Motor neuron (in vitro differentiated cells): ENCODE measurements at regions not wholly inside any gene's neighbourhood (a gene's known extent, or its start where the extent isn't known, plus 50 kb on each side); places are given as distances from the start of the nearest gene placed in this dataset.

Experiments used
- ATAC-seq, 8 experiments: fragments of 200-7000 bp; cut with Tn5 transposase; replicated peaks in 6 of 8; 2 replicates each; pipeline ENCODE4 v1.8.0; 2021; ENCODE audit warnings: mild to moderate bottlenecking in 8 of 8, moderate library complexity in 8 of 8
- H3K27ac ChIP-seq, 2 donors: fragments of 250-450 bp; sonication (Bioruptor Pico); 2 replicates each; pipeline ENCODE4 v1.9.0; 2021; ENCODE audit warnings: antibody characterized with exemption in 2 of 2, mild to moderate bottlenecking in 2 of 2, moderate library complexity in 1 of 2
- H3K4me1 ChIP-seq, 2 donors: fragments of 250-450 bp; sonication (Bioruptor Pico); replicated peaks in 1 of 2; 2 replicates each; pipeline ENCODE4 v1.6.1; 2021; ENCODE audit warnings: antibody characterized with exemption in 2 of 2, mild to moderate bottlenecking in 2 of 2, moderate library complexity in 1 of 2
- H3K4me3 ChIP-seq, 5 donors: fragments of 250-450 bp; sonication (Bioruptor Pico); 2 replicates each; pipeline ENCODE4 v1.9.0; 2021; ENCODE audit warnings: antibody characterized with exemption in 5 of 5, mild to moderate bottlenecking in 5 of 5, moderate library complexity in 4 of 5
- WGBS, 10 experiments: fragments of 450-650 bp; shearing (Covaris generic); methylation state at CpG; one replicate each; pipeline ENCODE4 v1.0.0; 2022; 5-methylcytosine and 5-hydroxymethylcytosine counted together
- in situ Hi-C, 9 experiments: fragments of 400-800 bp; cut with MboI; loops; one replicate each; pipeline ENCODE4 v1.15.0; 2021; ENCODE audit warnings: low sequenced_read_pairs in 9 of 9, low pct_unique_long_range_greater_than_20kb in 2 of 9; ENCODE audit not compliant: unreplicated experiment in 9 of 9

DNA sequence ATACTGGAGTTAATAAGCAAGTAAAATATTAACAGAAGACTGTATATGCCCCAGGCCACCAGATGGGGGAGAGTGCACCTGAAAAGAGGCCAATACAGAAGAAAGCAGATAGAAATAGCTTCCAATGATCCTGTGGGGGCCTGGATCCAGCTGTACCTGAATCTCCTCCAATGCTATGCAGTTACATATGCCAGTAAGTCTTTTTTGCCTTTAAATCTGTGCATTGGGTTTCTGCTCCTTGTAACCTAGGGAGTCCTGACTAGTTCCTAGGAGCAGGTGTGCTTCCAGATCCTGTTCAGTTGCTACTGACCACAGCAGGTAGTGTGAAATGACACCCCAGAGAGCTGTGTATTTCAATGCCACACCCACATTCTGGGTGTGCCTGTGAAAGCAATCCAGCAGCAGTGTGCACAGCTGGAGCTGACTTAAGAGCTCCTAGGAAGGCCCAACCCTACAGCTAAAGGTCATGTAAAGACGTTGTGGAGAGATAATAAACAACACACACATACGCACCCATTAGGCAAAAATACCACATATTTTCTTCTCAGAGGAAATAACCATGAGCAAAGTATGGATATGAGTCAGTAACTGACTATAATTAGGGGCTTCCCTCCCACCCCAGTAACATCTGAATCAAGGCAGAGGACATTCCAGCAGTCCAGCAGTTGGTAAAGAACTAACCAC lies 62.2 kb upstream of the AKAP13 start:
- in situ Hi-C loops = loop anchor here in 3 of 9 experiments (25.0 kb wide), 2 partner anchors 169 to 394 kb away; no protein-coding TSS in a partner anchor
- Histone ChIP-seq H3K4me1 (no peaks in the 10 kb centered on the region), H3K27ac (no peak overlapping the region), H3K4me3 (no peak overlapping the region)
- WGBS, 10 experiments = 0 to 100% (median 0%) methylated on average over 1 to 2 of the region's 2 CpGs; no CpG with 5 or more reads in 3 of the 10 experiments
- peak in 3 of 8 experiments; percentile 76 to 97 (median 92) for ATAC-seq

DNA sequence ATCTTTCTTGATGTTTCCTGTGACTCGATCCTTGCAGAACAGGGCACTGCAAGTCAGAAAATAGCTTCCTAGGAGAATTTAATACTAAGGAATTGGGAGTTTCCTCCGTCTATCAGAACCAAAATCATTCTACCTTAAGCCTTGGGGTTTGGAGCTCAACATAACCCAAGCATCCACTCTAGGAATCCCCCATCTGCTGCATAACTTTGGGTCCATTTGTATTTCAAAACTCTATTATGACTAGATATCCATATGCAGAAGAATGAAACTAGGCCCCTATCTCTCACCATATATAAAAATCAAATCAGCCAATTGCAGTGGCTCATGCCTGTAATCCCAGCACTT lies 61.7 kb upstream of the AKAP13 start:
- 0 to 95% (median 10%) methylated on average over 1 to 2 of the region's 2 CpGs; no CpG with 5 or more reads in 4 of the 10 experiments for WGBS, 10 experiments
- Histone ChIP-seq H3K27ac (no peak overlapping the region), H3K4me3 (no peak overlapping the region), H3K4me1 (no peaks in the 10 kb centered on the region)
- no peak for ATAC-seq
- in situ Hi-C loops = loop anchor here in 3 of 9 experiments (25.0 kb wide), 2 partner anchors 169 to 394 kb away; no protein-coding TSS in a partner anchor

DNA sequence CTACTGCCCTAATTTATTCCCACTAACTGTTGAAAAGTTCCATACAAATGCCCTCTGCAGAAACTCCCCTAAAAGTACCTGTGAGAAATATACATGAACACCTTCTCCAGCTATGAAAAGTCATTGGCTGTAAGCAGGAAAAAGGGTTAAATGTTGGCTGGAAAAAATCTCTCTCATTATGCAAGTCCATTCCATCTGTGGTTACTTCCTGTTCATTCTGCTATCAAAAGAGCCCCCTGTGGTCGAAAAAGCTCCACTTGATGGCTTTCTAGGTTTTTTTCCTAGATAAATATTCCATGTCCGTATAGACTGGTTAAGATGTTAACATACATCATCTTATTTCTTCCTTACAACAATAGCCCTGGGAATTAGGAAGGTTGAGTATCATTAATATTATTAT lies 56.2 kb upstream of the AKAP13 start:
- Histone ChIP-seq H3K4me3 (no peak overlapping the region), H3K27ac (no peak overlapping the region), H3K4me1 (no peaks in the 10 kb centered on the region)
- in situ Hi-C loops = loop anchor here in 3 of 9 experiments (25.0 kb wide), 2 partner anchors 163 to 388 kb away; no protein-coding TSS in a partner anchor
- no peak for ATAC-seq
- WGBS, 10 experiments = 14 to 100% (median 50%) methylated on average over 1 to 2 of the region's 2 CpGs; no CpG with 5 or more reads in 1 of the 10 experiments

DNA sequence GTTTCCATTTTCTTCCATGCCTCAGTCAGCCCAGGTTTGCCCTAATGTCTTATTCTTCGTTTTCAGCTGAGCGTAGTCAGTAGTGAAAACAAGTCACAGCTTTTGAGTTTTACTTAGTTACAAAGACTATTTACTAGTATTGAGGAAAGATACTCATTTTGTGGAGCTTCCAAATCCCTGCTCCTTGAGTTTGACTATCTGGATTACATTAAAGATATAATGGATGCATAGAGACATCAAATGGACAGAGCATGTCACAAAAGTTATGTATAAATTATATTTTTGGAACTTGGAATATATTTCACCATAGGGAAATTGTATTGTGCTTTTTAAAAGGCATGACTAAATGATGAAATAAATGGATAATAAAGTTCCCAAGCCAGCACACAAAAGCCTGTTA lies 54.6 kb upstream of the AKAP13 start:
- Histone ChIP-seq H3K4me1 (peaks cover 5 to 9% of the 10 kb centered on the region in 2 donors), H3K27ac (no peak overlapping the region), H3K4me3 (no peak overlapping the region)
- no peak for ATAC-seq
- WGBS, 10 experiments = 73 to 100% (median 95%) methylated on average over 1 to 2 of the region's 2 CpGs; no CpG with 5 or more reads in 2 of the 10 experiments
- in situ Hi-C loops = no loop called here

DNA sequence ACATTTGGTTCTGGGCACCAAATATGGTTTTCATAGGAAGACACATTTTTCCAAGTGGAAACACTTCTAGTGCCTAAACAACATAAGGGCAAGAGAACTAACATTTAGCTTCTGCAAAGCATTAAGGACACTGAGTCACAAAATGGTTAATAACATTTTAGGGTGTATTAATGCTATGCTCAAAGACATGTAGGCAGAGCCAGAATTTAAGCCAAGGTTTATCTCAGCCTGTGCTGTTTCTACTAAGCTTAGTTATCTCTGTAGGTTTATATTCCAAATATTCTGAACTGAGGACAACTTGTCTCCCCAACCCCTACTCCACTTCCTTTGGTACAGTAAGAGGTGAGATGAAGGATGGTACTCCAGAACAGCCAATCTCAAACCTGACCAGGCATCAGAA lies 54.1 kb upstream of the AKAP13 start:
- no peak for ATAC-seq

DNA sequence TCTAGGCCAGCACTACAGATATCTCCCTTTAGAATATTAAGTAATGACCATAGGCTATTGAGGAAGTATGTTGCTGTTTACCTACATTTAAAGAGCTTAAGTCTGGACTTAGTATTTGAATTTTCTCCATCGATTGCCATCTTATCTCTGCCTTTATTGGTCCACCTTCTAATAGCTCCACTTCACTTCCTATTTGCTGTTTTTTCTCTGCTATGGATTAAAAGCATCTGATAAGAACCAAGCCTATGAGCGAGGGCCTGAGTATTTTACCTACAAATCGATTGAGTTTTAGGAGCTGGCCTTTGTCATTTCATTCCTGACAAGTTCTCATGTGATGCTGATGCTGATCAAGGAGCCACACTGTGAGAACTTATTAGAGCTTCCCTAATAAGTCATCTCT lies 52.6 kb upstream of the AKAP13 start:
- 82 to 100% (median 92%) methylated on average over 1 to 3 of the region's 3 CpGs; no CpG with 5 or more reads in 1 of the 10 experiments for WGBS, 10 experiments
- no peak for ATAC-seq

More for the DNA sequence above, 54.1 kb upstream of the AKAP13 start:
- H3K4me1 ChIP-seq = peaks cover 5 to 10% of the 10 kb centered on the region in 2 donors
- no peak overlapping the region for H3K4me3 ChIP-seq
- in situ Hi-C loops = no loop called here
- H3K27ac ChIP-seq = no peak overlapping the region

DNA sequence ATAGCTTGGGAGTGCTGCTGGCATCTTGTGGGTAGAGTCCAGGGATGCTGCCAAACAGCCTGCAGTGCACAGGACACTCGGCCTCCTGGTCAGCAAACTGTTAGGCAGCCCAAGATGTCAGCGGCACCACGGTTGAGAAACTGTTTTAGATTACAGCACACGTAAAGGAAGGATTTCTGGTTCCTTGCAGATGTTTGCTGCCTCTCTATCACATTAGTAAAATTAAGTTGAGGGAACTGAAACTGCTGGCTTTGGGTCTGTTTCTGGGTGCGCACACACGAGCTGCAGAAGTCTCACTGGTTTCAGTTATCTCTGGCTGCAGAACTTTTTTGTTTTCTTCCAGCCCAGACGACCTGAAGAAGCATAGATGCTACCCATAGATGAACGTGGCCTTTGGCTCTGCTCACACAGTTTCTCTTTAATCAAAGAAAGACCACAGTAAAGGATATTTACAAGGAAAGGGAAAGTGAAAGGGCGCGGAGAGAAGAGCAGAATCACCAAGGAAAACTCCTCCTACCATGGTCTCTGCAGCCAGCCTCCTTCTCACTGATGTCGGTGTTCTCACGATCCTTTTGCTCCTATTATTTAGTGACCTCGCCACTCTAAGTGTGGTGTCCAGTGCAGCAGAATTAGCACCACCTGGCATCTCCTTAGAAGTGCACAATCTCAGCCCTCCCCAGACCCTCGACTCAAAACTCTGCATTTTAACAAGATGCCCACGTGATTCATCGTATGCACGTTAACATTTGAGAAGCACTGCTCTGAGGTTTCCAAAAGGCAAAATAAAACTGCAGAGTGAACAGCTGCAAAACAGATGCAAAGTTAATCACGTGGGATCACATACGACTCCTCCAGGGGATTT lies 50.6 kb upstream of the AKAP13 start:
- H3K27ac ChIP-seq = no peak overlapping the region
- ATAC-seq = peak; percentile 21 to 62 (median 56)

More for the DNA sequence above, 52.6 kb upstream of the AKAP13 start:
- H3K4me3 ChIP-seq = no peak overlapping the region
- peaks cover 5 to 12% of the 10 kb centered on the region in 2 donors for H3K4me1 ChIP-seq
- in situ Hi-C loops = no loop called here
- no peak overlapping the region for H3K27ac ChIP-seq

More for the DNA sequence above, 50.6 kb upstream of the AKAP13 start:
- 0 to 81% (median 39%) methylated on average over 1 to 15 of the region's 19 CpGs for WGBS, 10 experiments
- Histone ChIP-seq H3K4me1 (peaks cover 5 to 12% of the 10 kb centered on the region in 2 donors), H3K4me3 (no peak overlapping the region)
- in situ Hi-C loops = no loop called here
